Esophagus muscularis mucosa (tissue), 3 donors: ENCODE measurements at regions not wholly inside any gene's neighbourhood (a gene's known extent, or its start where the extent isn't known, plus 50 kb on each side); places are given as distances from the start of the nearest gene placed in this dataset.

Source experiments
- CTCF ChIP-seq, 3 experiments: fragments of 200-600 bp in 2 of 3; fragments of 450-650 bp in 1 of 3; sonication (generic) in 2 of 3; IDR thresholded peaks; one replicate each; pipeline ENCODE4 v1.5.1; 2017 to 2019; ENCODE audit warnings: antibody characterized with exemption in 3 of 3, mild to moderate bottlenecking in 2 of 3, moderate library complexity in 1 of 3
- POLR2A ChIP-seq: fragments of 450-650 bp; IDR thresholded peaks from one replicate; pipeline ENCODE4 v1.6.1; 2017; ENCODE audit warnings: antibody characterized with exemption, moderate library complexity, mild to moderate bottlenecking, low read depth
- POLR2AphosphoS5 ChIP-seq, 2 donors: sonication (generic); formaldehyde crosslinking; IDR thresholded peaks; one replicate each; pipeline ENCODE4 v1.6.1; 2017; ENCODE audit warnings: antibody characterized with exemption in 2 of 2

DNA sequence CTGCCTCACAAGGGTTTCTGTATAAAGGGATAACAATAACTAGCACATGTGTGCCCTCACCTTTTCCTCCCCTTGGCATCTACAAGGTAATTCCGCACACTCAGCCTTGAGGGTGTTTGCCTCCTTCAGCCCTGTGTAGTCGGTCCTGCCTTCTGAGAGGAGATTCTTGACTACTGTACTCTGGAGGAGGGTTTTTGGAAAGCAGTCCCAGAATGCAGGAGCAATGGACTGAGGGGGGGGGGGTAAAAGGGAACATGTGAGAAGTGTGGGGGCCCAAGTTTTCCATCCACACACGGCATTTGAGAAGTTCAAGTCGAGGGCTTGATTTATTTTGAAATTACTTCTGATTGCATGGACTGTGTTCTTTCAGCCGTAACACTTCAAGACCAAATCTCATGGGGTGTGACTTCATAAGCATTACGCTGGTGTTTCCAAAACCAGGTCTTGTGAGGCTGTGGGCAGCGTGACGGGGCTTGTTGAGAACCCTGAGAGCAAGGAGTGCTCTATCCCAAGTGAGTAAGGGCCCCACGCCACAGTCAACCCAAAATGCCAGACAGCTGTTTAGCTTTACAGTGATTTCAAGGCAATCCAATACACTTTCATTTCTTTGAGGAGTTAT lies 198.7 kb upstream of the MEIS1 start:
- TF ChIP-seq CTCF (IDR thresholded peaks at IDR 0.05) (no peak), POLR2AphosphoS5 (IDR thresholded peaks at IDR 0.05) (no peak), POLR2A (no peak)
